NCI-H1694 treated with DMSO at 0.1 percent for 48 hours (cell line): ENCODE measurements at regions not wholly inside any gene's neighbourhood (a gene's known extent, or its start where the extent isn't known, plus 50 kb on each side); places are given as distances from the start of the nearest gene placed in this dataset.

Source experiments
- DNase-seq: peaks from one replicate; lab custom pipeline; 2025; lab: John Stamatoyannopoulos, UW

DNA sequence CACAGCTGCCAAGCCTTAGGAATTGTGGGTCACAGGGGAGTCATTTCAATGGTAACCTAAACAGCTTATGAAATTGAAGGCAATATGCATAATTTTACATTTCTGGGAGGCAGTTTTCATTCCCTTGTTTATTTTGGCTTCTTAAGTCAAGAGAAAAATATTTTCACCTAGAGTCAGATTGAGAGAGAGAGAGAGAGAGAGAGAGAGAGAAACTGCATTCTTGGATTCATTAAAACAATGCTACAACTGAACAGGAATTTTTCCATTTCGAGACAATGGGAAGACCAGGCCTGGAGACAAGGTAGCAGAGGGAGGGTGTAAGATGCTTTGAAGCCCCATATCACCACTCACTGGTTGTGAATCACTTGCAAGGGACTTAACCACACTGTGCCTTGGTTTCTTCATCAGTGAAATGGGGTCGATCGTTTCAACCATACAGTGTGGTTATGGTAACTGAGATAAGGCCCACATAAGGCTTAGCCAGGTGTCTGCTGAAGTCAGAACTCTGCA is 224.7 kb upstream of the IRX3 start:
- no peak for DNase-seq

- DNase-seq = no peak
Observed at GRCh38 chr16:54510685-54511221, 224.2 kb upstream of the IRX3 start.

DNA sequence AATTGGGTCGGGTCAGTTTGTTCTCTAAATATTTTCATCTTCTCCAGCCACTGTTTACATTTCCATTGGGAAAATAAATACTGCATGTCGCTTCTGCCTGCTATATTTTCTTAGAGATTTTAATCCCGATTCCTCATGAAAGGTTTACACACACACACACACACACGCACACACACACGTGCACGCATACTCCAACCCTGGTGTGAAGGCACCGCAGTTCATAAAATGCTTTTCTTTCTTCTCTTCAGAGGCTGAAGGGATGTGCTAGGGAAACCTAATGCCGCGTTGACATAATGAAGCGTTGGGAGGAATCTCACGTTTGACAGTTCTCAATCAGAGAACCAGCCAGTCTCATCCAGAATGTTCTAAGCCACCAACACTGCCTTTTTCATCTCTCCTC is 222.9 kb upstream of the IRX3 start:
- no peak for DNase-seq

- DNase-seq = no peak
Observed at GRCh38 chr16:54508351-54508750, 221.8 kb upstream of the IRX3 start.

DNA sequence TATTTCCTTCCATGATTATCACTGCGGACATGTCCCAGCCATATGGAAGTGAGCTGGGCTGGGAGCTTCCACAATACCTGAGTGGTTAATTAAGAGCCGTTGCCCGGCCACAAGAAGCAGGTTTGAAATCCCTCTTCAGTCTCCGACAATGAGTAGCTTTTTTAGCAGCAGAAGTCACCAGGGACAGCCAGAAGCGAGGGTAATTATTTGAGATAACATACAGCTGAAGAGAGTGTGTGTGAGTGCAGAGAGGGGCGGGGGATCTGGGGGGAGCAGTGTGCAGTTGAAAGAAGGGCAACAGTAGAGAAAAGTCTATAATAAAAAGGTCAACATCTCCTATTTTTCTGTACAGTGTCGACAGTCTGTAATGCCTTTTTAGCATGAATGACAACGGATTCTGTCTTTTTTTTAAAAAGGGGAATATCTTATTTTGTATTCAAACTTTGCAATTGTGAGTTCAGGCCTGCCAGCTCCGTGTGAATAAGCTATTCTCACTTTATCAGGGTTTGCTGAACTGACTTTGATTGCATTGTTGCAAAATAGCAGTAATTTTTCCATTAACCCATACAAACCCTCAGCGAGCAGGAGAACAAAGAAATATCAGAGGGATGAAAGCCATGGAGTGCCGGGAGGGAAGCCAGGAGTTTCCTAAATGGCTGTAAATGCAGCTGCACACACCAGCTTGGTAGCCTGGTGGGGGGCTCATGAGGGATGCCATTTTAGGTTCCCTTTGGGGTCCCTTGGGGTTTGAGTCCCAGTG is 220.3 kb upstream of the IRX3 start:
- DNase-seq = peak; percentile 8

- DNase-seq = no peak
Observed at GRCh38 chr16:54506214-54506580, 219.6 kb upstream of the IRX3 start.

DNA sequence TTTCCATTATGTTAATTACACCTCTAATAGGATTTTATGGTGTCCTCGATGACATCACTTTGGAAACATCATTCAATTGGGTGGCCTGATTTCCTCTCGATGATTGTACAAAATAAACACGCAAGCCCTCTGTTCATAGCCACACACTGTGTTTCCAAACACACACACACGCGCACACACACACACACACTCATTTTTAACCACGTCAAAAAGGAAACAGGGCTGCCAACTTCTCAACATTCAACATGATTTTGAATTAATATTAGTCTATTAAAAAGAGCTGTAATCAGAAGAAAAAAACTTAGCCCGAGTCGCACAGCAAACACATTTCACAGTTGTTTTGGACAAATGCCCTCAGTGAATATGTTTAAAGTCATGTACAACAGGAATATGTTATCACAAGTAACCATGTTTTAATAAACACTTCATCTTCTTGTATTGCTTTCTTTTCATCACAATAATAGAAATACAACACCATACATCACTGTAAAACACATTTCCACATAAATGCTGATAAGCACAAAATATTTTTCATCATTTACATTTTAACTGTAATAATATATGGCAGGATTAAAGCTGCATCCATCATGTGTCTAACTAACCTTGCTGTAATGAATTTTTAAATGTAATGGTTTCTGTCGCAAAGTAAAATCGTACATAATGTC is 219.1 kb upstream of the IRX3 start:
- DNase-seq = no peak

DNA sequence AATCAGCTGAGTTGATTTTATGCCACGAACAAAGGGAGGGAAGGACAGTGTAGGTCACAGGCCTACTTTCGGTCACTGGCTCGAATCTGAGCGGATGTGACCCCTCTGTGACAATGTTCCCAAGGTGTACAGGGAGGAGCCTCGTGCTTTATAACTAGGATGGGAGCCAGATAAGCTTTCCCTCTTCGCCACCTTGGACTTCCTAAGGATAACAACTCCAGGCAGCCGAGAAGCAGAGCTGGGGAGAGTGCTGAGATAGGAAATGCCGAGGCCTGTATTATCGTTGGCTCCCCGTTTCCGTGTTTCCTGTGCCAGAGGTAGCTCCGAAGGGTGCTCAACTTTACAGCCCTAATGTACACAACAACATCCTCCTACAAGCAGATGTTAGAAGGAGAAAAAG is 217.8 kb upstream of the IRX3 start:
- no peak for DNase-seq

DNA sequence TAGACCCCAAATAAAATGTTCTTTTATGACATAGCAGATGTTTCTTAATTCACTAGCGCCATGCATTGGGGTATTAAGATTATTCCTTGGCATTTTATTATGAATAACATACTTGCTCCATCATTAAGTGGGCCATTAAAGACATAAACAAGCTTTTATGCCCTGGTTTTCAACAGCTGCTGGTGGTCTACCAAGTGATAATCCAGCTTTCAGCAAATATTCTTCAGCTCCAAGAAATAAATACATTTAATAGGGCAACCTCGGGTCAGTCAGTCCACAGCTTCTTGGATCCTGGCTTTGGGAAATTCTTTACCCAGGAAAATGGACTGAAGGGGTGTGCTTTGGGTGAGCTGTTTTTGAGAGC is 217.3 kb upstream of the IRX3 start:
- DNase-seq = no peak

GRCh38 chr16:54503011-54503855 is 216.6 kb upstream of the IRX3 start:
- DNase-seq = peak; percentile 38

DNA sequence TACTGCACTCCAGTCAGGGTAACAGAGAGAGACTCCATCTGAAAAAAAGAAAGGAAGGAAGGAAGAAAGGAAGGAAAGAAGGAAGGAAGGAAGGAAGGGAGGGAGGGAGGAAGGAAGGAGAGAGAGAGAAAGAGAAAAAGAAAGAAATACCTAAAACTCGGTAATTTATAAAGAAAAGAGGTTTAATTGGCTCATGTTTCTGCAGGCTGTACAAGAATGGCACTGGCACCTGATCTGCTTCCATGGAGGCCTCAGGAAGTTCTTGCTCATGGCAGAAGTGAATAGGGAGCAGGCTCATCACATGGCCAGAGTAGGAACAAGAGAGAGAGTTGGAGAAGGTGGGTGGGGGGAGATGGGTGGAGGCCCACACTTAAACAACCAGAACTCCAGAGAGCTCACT is 215.2 kb upstream of the IRX3 start:
- no peak for DNase-seq

DNA sequence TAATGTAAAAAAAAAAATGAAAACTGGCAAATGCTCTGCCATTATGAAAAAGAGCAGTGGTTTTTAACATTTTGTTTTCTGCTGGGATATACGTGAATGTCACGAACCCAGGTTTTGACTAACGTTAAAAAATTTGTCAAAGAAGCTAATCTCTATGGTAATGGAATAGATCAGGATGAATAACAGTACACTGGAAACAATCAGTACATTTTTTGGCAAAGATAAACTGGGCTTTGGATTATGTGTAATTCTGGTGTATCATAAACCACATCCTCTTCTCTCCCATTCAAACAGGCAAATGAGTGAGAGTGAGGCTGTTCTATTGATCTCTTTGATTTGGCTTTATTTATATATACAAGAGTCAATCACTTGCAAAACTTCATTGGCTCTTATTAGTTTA is 207.0 kb upstream of the IRX3 start:
- no peak for DNase-seq

- no peak for DNase-seq
Observed at GRCh38 chr16:54493061-54493460, 206.5 kb upstream of the IRX3 start.

DNA sequence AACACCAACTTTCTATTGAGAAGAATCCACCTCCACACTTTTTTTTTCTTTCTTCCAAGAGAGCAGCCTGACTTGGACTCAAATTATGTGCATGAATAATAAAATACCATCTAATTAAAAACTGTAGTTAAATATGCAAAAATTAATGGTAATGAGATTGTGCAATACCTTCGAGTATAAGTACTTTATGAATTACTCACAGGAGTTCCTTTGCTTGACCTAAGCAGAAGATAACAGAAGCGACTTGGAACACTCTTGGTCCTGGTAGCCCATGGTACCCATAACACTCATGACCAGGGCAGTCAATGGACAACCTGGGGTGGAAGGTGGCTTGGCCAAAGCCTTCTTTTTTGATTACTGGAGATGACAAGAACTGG is 203.5 kb upstream of the IRX3 start:
- DNase-seq = no peak

GRCh38 chr16:54489225-54490111 is 202.9 kb upstream of the IRX3 start:
- DNase-seq = no peak

GRCh38 chr16:54488729-54489128 is 202.1 kb upstream of the IRX3 start:
- no peak for DNase-seq

- DNase-seq = no peak
Observed at GRCh38 chr16:54487933-54488332, 201.3 kb upstream of the IRX3 start.

DNA sequence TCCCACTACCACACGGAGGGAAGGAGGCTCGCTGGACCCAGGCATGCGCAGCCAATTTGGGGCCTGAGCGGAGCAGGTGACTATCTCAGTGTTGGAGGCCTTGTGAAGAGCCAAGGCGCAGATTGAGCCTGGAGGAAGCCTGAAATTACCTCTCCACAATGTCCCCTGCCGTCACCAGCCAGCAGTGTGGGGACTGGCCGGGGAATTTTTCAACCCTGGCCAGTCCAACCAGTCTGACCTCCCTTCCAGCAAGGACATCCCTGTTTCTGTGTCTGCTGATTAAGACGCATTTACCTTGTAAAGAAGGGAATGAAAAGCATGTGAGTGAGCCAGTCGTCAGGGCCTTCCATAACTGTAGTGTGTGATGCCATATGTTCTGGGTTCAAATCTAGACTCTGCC is 198.1 kb upstream of the IRX3 start:
- DNase-seq = no peak

DNA sequence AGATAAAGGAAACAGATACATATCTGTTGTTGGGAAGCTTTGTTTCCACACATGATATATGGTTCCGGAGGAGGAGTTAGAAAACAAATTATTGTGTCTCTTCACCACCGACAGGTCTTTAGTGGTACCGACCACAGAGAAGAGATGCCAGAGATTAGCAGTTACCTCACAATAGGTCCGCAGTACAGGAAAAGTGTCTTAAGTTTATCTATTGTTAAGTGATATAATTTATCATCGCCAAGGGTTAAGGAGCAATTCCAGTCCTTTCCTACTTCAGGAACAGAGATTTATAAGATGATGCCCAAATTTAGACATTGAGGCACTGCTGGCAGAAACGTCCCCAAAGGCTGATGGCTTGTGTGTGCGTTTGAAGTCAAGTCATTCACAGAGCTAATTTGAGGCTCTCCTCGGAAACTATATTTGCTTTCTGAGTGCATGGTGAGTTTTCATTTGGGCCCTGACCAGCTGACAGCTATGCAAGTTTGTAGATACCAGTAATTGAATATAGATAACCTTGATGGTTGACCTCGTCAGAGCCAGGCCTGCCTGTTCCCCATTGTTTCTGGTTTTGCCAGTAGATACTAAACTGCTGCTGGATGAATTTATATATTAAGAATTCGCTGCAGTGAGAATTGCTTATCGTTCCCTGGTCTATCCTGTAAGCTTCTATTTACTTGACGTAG is 196.4 kb upstream of the IRX3 start:
- DNase-seq = no peak

- no peak for DNase-seq
Observed at GRCh38 chr16:54480429-54480828, 193.8 kb upstream of the IRX3 start.

- no peak for DNase-seq
Observed at GRCh38 chr16:54479546-54479945, 193.0 kb upstream of the IRX3 start.
